ENCODE measurements at regions not wholly inside any gene's neighbourhood (a gene's known extent, or its start where the extent isn't known, plus 50 kb on each side); places are given as distances from the start of the nearest gene placed in this dataset.

DNA sequence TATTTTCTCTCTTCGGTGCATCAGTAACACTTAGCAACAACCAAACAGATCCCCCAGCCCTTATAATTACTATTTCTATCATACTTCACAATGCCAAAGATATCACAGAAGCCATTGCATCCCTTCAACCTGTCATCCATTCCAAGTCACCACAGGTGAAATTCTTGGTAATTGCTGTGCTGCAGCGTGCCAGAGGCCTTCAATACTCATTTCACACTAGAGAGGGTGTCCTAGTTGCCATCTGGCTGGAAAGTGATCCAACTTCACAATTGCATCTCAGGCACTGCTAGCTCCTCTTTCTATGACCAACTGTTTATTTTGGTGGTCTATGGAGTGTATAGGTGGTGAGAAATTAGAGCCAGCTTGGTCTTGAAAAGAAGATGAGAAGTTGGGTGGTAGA lies 131.2 kb downstream of the NUP35 start:
- TF ChIP-seq, protein P1, sequence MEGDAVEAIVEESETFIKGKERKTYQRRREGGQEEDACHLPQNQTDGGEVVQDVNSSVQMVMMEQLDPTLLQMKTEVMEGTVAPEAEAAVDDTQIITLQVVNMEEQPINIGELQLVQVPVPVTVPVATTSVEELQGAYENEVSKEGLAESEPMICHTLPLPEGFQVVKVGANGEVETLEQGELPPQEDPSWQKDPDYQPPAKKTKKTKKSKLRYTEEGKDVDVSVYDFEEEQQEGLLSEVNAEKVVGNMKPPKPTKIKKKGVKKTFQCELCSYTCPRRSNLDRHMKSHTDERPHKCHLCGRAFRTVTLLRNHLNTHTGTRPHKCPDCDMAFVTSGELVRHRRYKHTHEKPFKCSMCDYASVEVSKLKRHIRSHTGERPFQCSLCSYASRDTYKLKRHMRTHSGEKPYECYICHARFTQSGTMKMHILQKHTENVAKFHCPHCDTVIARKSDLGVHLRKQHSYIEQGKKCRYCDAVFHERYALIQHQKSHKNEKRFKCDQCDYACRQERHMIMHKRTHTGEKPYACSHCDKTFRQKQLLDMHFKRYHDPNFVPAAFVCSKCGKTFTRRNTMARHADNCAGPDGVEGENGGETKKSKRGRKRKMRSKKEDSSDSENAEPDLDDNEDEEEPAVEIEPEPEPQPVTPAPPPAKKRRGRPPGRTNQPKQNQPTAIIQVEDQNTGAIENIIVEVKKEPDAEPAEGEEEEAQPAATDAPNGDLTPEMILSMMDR (IDR thresholded peaks at IDR 0.05) = no peak
- TF ChIP-seq POLR2A (IDR thresholded peaks at IDR 0.05) = no peak

All from thyroid gland (tissue), 4 donors.